KMS-11 (cell line): ENCODE measurements at regions not wholly inside any gene's neighbourhood (a gene's known extent, or its start where the extent isn't known, plus 50 kb on each side); places are given as distances from the start of the nearest gene placed in this dataset.
A peak's percentile ranks its signal among the peaks of the same experiment; 100 is the strongest.

Source experiments
- H2AFZ ChIP-seq: fragments of 200-600 bp; sonication (generic); 2 replicates; pipeline ENCODE4 v1.6.1; 2016; ENCODE audit warnings: antibody characterized with exemption, mixed run types, low read depth
- H3K27ac ChIP-seq: fragments of 200-600 bp; sonication (generic); 2 replicates; pipeline ENCODE4 v1.6.1; 2016; ENCODE audit warnings: mild to moderate bottlenecking, mixed run types
- H3K27me3 ChIP-seq: fragments of 200-600 bp; sonication (generic); 2 replicates; pipeline ENCODE4 v1.6.1; 2017; ENCODE audit warnings: mild to moderate bottlenecking, low read depth, mixed run types, moderate library complexity; ENCODE audit not compliant: insufficient read depth
- H3K36me3 ChIP-seq: fragments of 200-600 bp; sonication (generic); 2 replicates; pipeline ENCODE4 v1.6.1; 2017; ENCODE audit warnings: mild to moderate bottlenecking, mixed run types; ENCODE audit not compliant: insufficient read depth
- H3K4me1 ChIP-seq: fragments of 200-600 bp; sonication (generic); 2 replicates; pipeline ENCODE4 v1.6.1; 2016; ENCODE audit warnings: mild to moderate bottlenecking, low read depth, mixed run types; ENCODE audit not compliant: poor library complexity, severe bottlenecking
- H3K4me2 ChIP-seq: fragments of 200-600 bp; sonication (generic); 2 replicates; pipeline ENCODE4 v1.7.0; 2016; ENCODE audit warnings: mild to moderate bottlenecking, mixed run types
- H3K4me3 ChIP-seq: fragments of 200-600 bp; sonication (generic); IDR thresholded peaks from 2 replicates; pipeline ENCODE4 v1.6.1; 2017; ENCODE audit warnings: low read depth, low read length, mixed read lengths; ENCODE audit not compliant: insufficient read depth
- H3K79me2 ChIP-seq: fragments of 200-600 bp; sonication (generic); 2 replicates; pipeline ENCODE4 v1.6.1; 2016; ENCODE audit warnings: low read depth, mixed run types; ENCODE audit not compliant: insufficient read depth
- H3K9ac ChIP-seq: fragments of 200-600 bp; sonication (generic); 2 replicates; pipeline ENCODE4 v1.6.1; 2016; ENCODE audit warnings: mild to moderate bottlenecking, mixed run types
- H4K20me1 ChIP-seq: fragments of 200-600 bp; sonication (generic); 2 replicates; pipeline ENCODE4 v1.6.1; 2016; ENCODE audit warnings: mild to moderate bottlenecking, mixed run types; ENCODE audit not compliant: insufficient read depth
- TF ChIP-seq, protein P1 (sequence below): fragments of 200-600 bp; sonication (generic); conservative IDR thresholded peaks from 2 replicates; pipeline ENCODE4 v1.6.1; 2017; ENCODE audit warnings: low read depth, mild to moderate bottlenecking, antibody characterized with exemption, low read length, moderate library complexity, mixed read lengths

DNA sequence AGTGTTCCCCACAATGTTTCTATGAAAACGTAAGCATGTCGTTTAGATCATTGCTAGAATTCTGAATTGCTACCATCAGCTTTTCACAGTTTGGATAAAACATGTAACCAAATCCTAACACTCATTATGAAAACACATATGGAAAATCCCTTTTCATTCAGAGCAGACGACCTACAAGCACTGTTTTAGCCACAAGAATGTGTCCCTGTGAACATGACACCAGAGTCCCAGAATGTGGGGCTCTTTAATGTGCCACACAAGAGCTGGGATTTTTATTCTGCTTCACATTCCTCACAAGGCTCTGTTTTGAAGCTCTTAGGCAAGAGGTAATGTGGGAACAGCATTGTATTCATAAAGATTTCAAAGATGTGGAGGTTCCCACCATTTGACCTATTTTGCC, 141.1 kb upstream of the CITED2 start:
- H3K4me3 ChIP-seq = no peak overlapping the region
- H3K79me2 ChIP-seq = no peaks in the 10 kb centered on the region
- H3K4me1 ChIP-seq = peaks cover 17% of the 10 kb centered on the region
- no peaks in the 10 kb centered on the region for H4K20me1 ChIP-seq
- peak overlapping the region; percentile 20; the same call in 1 of the 2 replicates for H2AFZ ChIP-seq
- H3K36me3 ChIP-seq = no peaks in the 10 kb centered on the region
- H3K27me3 ChIP-seq = no peaks in the 10 kb centered on the region
- peak overlapping the region; percentile 6; the same call in 1 of the 2 replicates for H3K9ac ChIP-seq
- H3K27ac ChIP-seq = peak overlapping the region; percentile 56
- peak overlapping the region; percentile 29; the same call in 1 of the 2 replicates for H3K4me2 ChIP-seq
- TF ChIP-seq, protein P1, sequence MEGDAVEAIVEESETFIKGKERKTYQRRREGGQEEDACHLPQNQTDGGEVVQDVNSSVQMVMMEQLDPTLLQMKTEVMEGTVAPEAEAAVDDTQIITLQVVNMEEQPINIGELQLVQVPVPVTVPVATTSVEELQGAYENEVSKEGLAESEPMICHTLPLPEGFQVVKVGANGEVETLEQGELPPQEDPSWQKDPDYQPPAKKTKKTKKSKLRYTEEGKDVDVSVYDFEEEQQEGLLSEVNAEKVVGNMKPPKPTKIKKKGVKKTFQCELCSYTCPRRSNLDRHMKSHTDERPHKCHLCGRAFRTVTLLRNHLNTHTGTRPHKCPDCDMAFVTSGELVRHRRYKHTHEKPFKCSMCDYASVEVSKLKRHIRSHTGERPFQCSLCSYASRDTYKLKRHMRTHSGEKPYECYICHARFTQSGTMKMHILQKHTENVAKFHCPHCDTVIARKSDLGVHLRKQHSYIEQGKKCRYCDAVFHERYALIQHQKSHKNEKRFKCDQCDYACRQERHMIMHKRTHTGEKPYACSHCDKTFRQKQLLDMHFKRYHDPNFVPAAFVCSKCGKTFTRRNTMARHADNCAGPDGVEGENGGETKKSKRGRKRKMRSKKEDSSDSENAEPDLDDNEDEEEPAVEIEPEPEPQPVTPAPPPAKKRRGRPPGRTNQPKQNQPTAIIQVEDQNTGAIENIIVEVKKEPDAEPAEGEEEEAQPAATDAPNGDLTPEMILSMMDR = no peak

DNA sequence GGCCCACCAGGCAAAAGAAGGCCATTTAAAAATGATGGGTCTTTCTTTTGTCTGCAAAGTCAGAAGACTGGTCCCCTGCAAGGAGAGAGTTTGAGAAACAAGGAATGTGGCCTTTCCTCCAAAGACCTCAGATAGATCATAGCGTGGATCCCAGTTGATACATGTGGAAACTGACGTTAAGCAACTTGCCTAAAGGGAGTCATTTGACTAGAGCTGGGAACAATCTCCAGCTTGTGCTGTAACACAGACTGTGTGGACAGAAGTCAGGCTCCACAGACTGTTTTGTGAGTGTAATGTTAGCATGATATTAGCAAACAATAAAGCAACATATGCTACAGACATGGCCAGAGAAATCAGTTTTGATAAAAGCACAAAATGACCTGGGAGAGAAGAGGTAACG, 140.4 kb upstream of the CITED2 start:
- H3K27ac ChIP-seq = peak overlapping the region; percentile 56

DNA sequence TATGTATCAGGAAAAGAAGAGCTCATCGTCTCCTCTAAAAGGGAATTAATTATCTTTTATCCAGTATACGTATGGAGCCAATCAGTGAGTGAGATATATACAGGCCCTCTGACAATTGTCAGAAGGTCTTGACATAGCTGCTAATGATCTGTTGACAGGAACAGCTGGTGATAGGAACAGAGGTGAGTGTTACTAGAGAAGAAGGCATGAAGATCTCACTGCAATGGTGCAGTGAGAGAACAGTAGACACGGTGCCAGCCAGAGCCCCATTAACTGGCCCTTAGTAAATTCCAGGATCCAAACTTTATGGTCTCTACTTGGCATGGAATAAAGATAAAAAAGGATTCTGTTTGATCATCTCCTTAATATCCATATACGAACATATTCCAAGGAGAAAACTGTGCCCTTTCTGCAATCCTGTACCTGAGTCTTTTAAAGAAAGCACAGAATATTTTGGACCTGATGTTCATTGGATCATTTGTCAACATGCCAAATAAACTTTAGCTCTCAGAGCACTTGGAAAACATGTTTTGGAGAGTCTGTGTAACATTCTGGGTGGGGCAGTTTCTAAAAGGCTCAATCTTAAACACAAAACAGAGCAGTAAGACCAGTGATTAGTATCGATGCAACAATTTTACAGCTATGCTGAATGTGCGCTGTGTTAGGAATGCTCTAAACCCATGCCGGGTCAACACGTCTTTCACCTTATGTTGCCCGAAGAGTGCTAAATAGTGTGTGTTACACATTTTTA, 135.8 kb upstream of the CITED2 start:
- Histone ChIP-seq H3K4me3 (no peak overlapping the region), H3K79me2 (no peaks in the 10 kb centered on the region), H3K4me2 (no peak overlapping the region), H3K27me3 (no peaks in the 10 kb centered on the region), H2AFZ (no peak overlapping the region), H3K4me1 (peaks cover 11% of the 10 kb centered on the region), H3K36me3 (no peaks in the 10 kb centered on the region), H4K20me1 (no peaks in the 10 kb centered on the region), H3K9ac (no peak overlapping the region), H3K27ac (no peak overlapping the region)
- TF ChIP-seq, protein P1 = no peak

More for the DNA sequence above, 140.4 kb upstream of the CITED2 start:
- Histone ChIP-seq H3K9ac (peak overlapping the region; percentile 6; the same call in 1 of the 2 replicates), H3K4me3 (no peak overlapping the region), H3K36me3 (no peaks in the 10 kb centered on the region), H4K20me1 (no peaks in the 10 kb centered on the region), H3K79me2 (no peaks in the 10 kb centered on the region), H3K27me3 (no peaks in the 10 kb centered on the region), H2AFZ (peak overlapping the region; percentile 20; the same call in 1 of the 2 replicates), H3K4me1 (peaks cover 17% of the 10 kb centered on the region), H3K4me2 (peak overlapping the region; percentile 29)
- TF ChIP-seq, protein P1 = no peak

DNA sequence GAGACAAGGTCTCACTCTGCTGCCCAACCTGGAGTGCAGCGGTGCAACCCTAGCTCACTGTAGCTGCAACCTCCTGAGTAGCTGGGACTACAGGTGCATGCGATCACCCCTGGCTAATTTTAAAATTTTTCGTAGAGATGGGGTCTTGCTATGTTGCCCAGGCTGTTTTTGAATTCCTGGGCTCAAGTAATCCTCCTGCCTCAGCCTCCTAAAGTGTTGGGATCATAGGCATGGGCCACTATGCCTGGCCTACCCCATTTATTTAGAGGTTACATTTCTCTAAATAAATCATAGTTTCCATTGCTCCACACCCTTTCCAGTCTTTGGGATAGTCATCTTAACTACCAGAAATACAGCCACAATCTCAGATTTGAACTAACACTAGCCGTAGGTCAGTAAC, 134.7 kb upstream of the CITED2 start:
- H3K4me1 ChIP-seq = peaks cover under 1% of the 10 kb centered on the region
- H3K36me3 ChIP-seq = no peaks in the 10 kb centered on the region
- no peak overlapping the region for H3K9ac ChIP-seq
- no peak overlapping the region for H3K4me3 ChIP-seq
- no peak overlapping the region for H3K27ac ChIP-seq
- no peaks in the 10 kb centered on the region for H3K79me2 ChIP-seq
- no peak overlapping the region for H3K4me2 ChIP-seq
- no peak overlapping the region for H2AFZ ChIP-seq
- no peaks in the 10 kb centered on the region for H3K27me3 ChIP-seq
- TF ChIP-seq, protein P1 = no peak
- H4K20me1 ChIP-seq = no peaks in the 10 kb centered on the region
